Stimulated activated CD4-positive, alpha-beta T cell treated with anti-CD3 and anti-CD28 coated beads, Interleukin-12 subunit alpha, Interleukin-12 subunit beta, amount 100 ng/mL, for 48 hours (primary cell): ENCODE measurements at regions not wholly inside any gene's neighbourhood (a gene's known extent, or its start where the extent isn't known, plus 50 kb on each side); places are given as distances from the start of the nearest gene placed in this dataset.
"Not testable (repeated sequence)": the region's sequence is repeated elsewhere in the genome, so short reads cannot be mapped to it uniquely, and the experiment has no call there.

Source experiments
- DNase-seq, 3 donors: peaks; one replicate each; pipeline ENCODE4 v3.0.0-alpha.2; 2020; ENCODE audit warnings: low read depth in 2 of 3, low spot score in 1 of 3

GRCh38 chr2:2727876-2728511 is 396.9 kb upstream of the MYT1L start:
- DNase-seq = no peak

GRCh38 chr2:2726163-2726562 is 395.1 kb upstream of the MYT1L start:
- no peak for DNase-seq

GRCh38 chr2:2723064-2723463 is 392.0 kb upstream of the MYT1L start:
- DNase-seq = no peak

- no peak for DNase-seq
These were observed 390.3 kb upstream of the MYT1L start for GRCh38 chr2:2721296-2721835.

GRCh38 chr2:2720806-2721205 is 389.7 kb upstream of the MYT1L start:
- not testable (repeated sequence) for DNase-seq

- DNase-seq = no peak
These were observed 389.3 kb upstream of the MYT1L start for GRCh38 chr2:2720351-2720750.

GRCh38 chr2:2719781-2720180 is 388.7 kb upstream of the MYT1L start:
- DNase-seq = no peak

GRCh38 chr2:2719015-2719414 is 387.9 kb upstream of the MYT1L start:
- no peak for DNase-seq

GRCh38 chr2:2717406-2717805 is 386.3 kb upstream of the MYT1L start:
- DNase-seq = no peak

DNA sequence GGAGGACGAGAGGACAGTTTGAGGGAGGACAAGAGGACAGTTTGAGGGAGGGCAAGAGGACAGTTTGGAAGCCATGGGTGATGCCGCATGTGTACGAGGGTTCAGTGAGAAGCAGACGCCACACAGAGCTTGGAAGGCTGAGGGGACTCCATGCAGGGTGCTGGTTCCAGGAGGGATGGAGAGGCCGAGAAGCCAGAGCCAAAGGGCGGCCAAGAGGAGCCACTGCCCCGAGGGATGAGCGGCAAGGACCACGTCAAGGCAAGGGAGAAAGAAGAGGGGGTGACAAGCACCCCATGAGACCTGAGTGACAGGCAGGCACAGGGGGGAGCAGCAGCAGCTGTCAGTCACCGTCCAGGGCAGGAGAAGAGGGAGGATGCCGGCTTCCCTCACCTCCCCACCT is 385.7 kb upstream of the MYT1L start:
- no peak for DNase-seq

DNA sequence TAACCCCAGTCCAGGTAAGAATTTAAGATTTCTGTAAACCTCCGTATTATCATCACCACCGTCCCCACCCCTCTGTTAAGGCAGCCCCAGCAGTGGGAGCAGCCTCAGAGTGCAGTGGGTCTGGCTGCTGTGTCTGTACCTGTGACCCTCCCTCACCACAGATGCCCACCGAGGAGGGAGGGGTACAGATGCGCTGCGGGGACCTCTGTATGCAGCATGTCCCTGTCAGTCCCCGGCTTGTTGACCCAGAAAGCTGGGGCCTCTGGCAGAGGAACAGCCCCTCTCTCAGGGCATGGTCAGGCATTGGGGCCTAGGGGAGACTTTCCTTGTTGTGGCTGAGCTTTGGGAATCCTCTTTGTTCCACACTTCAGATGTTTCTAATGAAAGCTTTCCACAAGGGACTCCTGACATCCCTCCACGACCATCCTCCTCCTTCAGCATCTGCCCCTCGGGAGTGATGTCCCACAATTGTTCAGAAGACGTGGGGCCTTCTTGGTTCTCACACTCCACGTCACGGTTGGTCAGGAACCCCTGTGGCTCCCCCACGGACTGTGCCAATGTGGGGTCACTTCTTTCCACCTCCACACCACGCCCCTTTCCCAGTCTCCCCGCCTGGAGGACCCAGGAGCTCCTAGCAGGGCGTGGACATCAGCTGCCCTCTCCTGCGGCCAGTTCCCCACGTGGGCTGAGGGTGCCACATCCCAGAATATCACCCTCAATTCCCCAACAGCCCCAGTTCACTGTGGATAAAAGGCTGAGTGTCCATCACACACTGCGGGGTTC is 384.2 kb upstream of the MYT1L start:
- no peak for DNase-seq

GRCh38 chr2:2714408-2714807 is 383.3 kb upstream of the MYT1L start:
- DNase-seq = no peak

DNA sequence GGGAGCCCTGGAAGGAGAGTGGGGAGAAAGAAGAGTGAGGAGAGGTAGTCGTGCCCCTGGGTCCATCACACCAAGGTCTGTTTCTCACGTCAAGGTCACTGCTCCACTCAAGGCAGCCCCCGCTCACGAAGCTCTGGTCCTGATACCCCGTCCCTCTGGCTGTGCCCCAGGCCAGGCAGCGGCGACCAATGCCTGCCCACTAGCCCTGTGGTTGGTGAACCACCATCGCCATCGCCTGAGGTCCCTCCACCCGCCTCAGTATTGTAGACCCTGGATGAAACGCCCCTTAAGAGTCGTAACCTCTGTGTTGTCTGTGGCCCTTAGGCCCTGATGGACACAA is 378.3 kb upstream of the MYT1L start:
- no peak for DNase-seq

DNA sequence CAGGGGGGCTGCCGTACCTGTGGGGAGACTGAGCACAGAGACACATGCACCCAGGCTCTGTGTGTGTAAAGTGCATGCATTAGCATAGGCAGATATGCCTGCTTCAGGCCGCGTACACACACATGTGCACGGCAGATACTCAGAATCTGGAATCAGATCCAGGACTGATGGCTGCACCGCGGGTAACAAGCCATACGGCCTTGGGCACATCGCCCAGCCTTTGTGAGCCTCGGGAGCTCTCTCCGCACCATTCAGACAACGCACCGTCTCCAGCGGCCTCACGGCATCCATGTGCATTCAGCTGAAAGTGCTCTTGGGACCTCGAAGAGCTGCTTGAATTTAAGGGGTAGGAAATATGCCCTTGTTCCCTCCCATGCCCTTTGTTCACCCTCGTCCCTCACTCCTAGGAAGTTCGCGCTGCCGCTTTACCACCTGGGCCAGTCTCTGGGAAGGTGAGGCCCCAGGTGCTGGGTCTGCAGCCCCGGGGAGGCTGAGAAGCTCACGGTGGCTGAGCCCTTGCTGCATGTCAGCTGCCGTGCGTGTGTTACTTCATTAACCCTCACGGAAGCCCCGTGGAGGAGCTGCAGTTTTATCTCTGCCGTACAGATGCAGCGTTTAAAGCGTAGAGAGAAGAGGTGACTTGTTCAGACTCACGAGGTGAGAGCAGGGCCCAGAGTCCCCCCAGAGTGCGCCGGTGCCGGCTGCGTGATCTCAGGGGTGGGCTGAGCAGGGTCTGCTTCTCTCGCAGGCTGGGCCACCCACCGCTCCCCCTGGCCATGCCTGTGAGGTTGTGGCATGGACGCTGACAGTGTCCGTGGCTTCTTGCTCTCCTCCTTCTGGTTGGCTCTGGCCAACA is 377.7 kb upstream of the MYT1L start:
- no peak for DNase-seq

- no peak for DNase-seq
These were observed 376.3 kb upstream of the MYT1L start for GRCh38 chr2:2707206-2707991.

DNA sequence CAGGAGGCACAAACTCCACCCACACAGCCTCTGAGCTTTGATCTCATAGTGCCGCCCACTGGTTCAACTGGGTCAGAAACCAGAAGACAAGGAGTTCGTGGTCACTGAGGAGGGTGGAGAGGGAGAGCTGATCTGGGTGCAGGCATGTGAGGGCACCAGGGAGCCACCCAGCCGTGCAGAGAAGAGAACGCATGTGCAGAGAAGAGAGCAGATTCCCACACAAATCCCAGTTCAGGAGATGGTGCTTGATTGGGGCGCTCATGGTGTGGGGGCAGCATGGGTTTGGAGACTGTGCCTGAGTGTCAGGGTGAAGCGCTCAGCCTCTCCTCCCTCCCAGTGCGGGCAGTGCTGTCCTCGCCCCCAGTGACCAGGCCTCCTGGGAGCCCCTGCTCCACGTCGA is 375.2 kb upstream of the MYT1L start:
- DNase-seq = no peak

GRCh38 chr2:2705871-2706270 is 374.8 kb upstream of the MYT1L start:
- DNase-seq = no peak

DNA sequence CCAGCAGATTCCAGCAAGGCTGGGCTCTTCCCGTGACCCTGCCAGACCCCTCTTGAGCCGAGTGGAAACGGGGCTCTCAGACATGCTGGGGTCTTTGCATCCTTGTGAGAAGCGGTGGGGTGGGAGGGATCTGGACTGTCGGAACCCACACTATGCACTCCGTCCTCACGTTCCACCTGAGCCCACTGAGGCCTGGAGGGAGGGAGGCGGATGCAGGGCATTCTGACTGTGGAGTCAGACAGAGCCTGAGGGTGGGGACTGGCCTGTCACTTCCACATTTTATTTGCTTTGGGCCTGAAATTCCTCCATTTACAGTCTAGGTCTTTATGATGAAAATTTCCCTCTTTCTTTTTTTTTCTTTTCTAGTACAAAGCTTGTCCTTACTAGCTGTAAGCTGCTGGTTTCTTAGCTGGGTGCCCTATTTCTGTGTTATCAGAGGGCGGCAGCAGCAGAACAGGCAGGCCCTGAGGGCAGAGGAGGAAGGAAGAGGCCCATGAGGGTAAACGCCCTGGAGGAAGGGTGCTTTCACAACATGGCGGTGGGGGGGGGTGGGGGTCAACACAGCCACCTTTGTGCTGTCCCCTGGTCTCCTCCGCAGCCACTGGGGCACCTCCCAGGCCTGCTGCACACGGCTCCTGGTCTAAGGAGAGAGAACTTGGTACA is 373.5 kb upstream of the MYT1L start:
- DNase-seq = no peak

- no peak for DNase-seq
These were observed 372.8 kb upstream of the MYT1L start for GRCh38 chr2:2703762-2704427.

DNA sequence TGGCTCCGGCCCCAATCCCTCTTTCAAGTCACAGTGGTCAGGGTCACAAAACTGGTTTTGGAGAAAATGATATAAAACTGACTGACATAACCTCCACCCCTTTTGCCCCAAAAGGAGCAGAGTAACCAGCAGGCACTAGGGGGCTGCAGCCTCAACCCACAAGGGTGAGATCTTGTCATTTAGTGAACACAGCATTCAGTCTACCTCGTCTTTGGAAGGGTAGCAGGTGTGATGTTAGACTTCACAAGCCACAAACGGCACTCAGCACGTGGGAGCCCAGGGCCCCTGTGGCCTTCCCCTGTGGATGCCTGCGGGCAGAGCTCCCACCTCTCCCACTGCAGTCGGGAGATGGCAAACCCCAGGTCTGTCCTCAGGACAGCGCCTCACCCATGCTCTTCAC is 372.1 kb upstream of the MYT1L start:
- DNase-seq = no peak
